GM20431 (cell line): ENCODE measurements at regions not wholly inside any gene's neighbourhood (a gene's known extent, or its start where the extent isn't known, plus 50 kb on each side); places are given as distances from the start of the nearest gene placed in this dataset.

ENCODE experiments used
- in situ Hi-C: fragments of 300-500 bp; cut with MseI, MboI; formaldehyde crosslinking; loops from one replicate; pipeline ENCODE4 v1.15.0; 2020; ENCODE audit warnings: low sequenced_read_pairs; ENCODE audit not compliant: unreplicated experiment

DNA sequence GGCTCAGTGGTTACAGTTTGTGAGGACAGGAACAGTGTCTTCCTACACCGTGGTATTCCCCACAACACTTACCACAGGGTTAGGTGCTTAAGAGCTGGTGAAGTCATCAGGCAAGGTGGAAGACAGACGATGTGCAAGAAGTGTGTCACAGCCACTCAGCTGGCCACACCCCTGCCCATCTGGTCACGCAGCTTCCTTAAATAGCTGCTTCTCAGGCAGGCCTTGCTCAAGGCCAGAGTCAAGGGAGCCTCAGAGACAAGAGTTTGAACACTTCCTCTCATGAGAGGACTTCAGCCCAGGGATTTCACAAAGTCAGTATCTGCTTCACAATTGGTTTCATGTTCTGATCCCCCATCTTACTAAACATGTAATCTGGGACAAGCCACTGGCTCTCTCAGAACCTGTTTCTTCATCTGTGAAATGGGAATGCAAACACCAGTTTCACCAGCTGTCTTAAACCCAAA lies 80.3 kb upstream of the FRY start:
- in situ Hi-C loops = no loop called here

DNA sequence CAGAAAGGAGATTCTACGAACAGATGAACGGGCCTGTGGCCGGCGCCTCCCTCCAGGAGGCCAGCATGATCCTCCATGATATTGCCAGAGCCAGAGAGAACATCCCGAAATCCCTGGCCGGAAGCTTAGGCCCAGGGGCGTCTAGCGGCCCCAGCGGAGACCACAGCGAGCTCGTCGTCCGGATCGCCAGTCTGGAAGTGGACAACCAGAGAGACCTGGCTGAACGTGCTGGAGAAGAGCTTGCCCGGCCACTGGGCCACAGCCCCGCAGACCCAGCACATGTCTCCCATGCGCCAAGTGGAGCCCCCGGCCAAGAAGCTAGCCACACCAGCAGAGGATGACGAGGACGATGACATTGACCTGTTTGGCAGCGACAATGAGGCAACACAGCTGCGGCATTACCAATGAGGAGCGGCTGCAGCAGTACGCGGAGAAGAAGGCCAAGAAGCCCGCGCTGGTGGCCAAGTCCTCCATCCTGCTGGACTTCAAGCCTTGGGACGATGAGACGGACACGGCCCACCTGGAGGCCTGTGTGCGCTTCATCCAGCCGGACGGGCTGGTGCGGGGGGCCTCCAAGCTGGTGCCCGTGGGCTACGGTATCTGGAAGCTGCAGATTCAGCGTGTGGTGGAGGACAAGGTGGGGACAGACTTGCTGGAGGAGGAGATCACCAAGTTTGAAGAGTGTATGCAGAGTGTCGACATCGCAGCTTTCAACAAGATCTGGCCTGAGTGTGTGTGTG lies 78.8 kb upstream of the FRY start:
- in situ Hi-C loops = no loop called here

DNA sequence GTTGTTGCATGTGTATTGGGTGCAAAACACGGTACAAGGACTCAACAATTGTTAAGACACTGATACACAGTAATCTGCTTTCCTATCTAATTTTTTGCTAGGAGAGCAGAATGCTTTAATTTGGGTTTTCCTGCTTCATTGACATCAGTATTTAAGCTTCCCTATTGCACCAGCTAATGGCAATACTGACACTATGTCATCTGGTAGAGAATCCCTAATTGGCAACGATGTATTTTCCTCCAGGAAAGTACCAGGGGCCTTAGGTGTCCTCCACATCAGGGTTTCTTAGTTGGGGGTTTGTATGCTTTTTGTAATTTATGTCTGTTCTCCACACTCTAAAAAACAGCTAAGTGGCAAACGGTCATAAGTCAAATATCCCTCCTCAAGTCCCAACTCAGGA lies 76.5 kb upstream of the FRY start:
- in situ Hi-C loops = no loop called here

- in situ Hi-C loops = no loop called here
Observed at GRCh38 chr13:31955741-31956140, 75.8 kb upstream of the FRY start.

DNA sequence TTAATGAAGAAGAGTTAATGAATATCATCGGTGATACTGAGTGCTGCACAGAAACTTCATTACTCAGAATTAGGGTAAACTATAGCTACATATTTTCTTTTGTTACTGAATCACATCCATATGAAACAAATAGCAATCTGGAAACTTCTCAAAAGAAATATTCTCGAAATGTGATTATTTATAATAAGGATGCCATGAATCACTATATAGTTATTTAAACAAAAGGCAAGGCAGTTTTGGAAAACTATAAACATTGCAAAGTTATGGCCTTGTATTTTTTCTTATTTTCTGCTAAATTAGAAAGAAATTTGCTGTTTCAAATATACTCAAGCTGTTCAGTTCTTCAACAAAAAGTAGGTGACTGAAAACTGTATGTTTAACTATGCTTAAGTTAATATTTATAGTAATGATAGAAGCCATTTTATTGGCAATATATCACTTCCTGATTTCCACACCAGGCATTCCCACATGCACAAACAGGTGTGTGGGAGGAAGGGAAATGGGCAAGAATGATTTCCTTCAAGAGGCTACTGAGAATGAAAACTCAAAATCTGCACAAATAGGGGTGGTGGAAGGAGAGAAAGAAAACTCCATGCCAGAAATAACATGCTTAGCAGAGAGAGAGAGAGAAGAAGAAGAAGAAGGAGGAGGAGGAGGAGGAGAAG lies 74.5 kb upstream of the FRY start:
- in situ Hi-C loops = no loop called here

GRCh38 chr13:31957772-31958171 lies 73.8 kb upstream of the FRY start:
- in situ Hi-C loops = no loop called here

- in situ Hi-C loops = no loop called here
Observed at GRCh38 chr13:31962731-31963370, 68.7 kb upstream of the FRY start.

- in situ Hi-C loops = no loop called here
Observed at GRCh38 chr13:31963631-31964030, 67.9 kb upstream of the FRY start.

DNA sequence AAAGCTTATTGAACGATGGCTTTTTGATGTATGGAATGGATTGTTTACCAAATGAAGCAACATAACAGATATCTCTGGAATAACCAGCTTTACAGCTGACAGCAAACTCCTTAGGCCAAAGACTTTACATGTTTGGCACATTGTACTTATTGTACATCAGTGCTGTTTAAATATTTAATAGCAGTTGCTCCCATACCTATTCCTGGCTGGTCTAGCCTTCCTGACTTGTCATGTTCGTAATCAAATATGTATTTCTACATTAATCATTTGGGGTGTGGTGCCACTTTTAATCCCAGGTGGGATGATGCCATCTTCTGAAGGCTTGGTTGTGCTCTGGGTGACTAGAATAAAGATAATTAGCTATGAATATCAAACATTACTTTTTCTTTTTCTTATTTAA lies 67.4 kb upstream of the FRY start:
- in situ Hi-C loops = no loop called here

DNA sequence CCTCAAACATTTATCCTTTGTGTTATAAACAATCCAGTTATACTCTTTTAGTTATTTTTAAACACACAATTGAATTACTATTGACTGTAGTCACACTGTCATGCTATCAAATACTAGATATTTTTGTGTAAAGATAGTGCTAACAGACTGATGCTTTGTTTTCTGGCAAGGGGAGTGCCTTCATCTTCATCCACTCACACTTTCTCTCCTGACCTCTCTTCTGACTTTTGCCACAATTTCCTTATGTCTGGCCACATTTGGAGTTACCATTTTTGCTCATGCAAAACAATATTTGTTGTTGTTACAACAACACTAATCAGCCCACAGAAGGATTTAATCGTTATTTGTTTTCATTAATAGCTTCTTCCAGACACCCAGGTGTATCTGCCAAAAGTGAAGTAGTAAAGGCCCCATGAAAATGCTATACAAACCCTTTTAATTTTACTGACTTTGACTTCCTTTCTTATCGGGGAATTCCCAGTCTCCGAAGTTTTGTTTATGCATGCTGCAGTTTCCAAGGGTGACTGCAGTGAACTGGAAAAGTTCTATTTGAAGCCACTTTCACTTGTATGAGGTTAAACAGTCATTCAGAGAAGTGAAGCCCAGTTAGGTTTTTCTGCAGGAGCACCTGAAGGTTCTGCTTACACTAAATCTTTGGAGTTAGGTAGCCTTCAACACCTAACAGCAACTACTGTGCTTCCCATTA lies 66.1 kb upstream of the FRY start:
- in situ Hi-C loops = no loop called here

- in situ Hi-C loops = no loop called here
Observed at GRCh38 chr13:31967155-31967554, 64.4 kb upstream of the FRY start.

DNA sequence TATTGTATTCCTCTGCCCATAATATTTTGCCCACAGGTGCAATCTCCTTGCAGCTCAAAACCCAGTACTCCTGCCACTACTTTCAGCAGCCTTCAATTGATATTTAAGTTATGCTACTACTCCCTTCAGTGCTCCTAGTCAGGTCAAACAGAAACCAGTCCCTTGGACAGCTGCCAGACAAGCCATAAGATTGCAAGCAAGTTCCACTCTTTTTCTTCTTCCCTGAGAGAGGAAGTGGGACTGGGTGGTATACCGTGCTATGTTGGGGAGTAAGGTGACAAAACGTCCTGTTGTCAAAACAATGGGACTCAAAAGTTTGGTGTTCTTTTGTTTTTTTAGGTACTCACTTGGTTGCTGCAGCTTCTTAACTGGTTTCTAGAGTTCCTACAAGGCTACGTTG lies 63.1 kb upstream of the FRY start:
- in situ Hi-C loops = no loop called here

- in situ Hi-C loops = no loop called here
Observed at GRCh38 chr13:31970231-31970930, 61.2 kb upstream of the FRY start.

DNA sequence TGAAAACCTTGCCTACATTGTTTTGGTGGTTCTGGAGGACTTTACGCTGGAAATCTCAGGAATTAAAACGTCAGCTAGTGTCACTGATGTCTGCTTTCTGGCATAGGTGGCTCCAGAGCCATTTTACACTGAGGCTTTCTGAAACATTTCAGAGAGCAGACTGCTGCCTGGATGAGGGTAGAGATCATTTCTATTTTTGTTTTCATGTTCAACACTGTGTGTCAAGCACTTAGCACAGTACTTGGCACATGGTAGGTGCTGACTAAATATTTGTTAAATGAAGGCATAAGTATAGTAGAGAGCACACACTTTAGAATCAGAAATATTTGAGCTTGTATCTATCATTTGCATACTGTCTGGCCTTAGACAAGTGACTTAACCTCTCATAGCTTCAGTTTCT lies 59.1 kb upstream of the FRY start:
- in situ Hi-C loops = no loop called here

DNA sequence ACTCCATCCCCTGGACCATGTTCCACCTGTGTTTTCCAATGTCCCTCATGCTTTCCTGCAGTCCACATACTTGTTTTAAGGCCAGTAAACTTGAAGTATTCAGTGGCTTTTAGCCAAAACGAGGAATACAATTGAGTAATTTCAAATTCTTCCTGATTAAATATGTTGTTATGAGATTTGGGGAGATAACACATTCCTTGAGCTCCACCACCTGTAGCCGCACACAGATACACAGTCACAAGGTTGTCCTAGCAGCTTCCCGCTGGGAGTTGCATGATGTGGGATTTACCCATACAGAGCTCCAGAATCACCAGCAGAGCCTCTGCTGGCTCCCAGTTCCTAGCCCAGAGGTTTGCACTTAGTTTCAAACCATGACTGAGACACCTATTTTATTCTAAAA lies 53.6 kb upstream of the FRY start:
- in situ Hi-C loops = no loop called here

- in situ Hi-C loops = no loop called here
Observed at GRCh38 chr13:31980830-31981229, 50.7 kb upstream of the FRY start.
